Limb (tissue), 2 donors: ENCODE measurements at regions not wholly inside any gene's neighbourhood (a gene's known extent, or its start where the extent isn't known, plus 50 kb on each side); places are given as distances from the start of the nearest gene placed in this dataset.
A peak's percentile ranks its signal among the peaks of the same experiment; 100 is the strongest.

Source experiments
- DNase-seq, 2 donors: peaks; one replicate each; pipeline ENCODE4 v3.0.0-alpha.2; 2016; ENCODE audit errors: extremely low spot score in 2 of 2

- no peak for DNase-seq
These were observed 52.8 kb upstream of the FBXL7 start for GRCh38 chr5:15447209-15447608.

DNA sequence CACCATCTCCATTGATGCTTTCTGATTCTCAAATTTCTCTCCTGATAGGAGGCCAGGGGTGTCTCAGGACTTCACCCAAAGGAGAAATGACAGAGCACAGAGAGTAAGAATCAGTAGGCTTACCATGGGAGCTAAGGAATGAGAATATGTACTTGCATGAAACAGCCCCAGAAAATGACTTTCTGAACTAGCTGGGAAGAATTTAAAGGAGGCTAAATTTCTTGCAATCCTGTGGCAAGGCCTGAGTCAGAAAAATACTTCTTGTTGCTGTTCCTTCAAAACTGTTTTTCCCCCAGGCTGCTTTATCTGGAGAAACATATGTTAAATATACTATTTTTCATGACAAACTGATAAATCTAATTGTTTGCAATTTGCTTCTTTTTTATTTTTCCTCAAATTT, 53.4 kb upstream of the FBXL7 start:
- DNase-seq = no peak

GRCh38 chr5:15442193-15442570, 57.8 kb upstream of the FBXL7 start:
- no peak for DNase-seq

DNA sequence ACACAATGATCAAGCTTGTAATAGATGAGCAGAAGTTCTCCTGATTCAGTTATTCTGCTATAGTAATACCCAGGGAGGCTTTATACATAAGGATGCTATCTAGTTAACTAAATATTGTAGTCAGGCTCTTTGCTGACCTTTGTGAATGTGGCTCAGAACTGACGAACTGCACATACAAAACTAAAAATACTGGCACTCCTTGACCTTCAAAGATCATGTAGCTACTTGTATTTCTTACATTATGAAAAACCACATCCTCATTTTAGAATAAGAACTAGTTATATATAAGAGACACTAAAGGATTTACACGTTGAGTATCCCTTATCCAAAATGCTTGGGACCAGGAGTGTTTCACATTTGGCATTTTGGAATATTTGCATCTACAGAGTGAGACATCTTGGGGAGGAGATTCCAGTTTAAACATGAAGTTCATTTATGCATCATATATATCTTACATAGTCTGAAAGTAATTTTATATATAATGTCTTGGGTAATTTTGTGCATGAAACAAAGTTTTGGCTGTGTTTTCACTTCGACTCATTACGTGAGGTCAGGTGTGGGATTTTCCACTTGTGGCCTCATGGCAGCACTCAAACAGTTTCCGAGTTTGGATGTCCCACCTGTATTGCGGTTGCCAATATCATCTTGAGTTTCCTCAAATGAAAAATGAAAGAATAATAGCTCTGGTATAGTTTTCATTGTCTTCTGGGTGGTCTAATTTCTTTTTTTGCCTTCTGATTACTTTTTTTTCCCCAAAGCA, 58.4 kb upstream of the FBXL7 start:
- DNase-seq = no peak

GRCh38 chr5:15440434-15440833, 59.5 kb upstream of the FBXL7 start:
- no peak for DNase-seq

- no peak for DNase-seq
These were observed 60.2 kb upstream of the FBXL7 start for GRCh38 chr5:15439801-15440200.

GRCh38 chr5:15433709-15434108, 66.3 kb upstream of the FBXL7 start:
- no peak for DNase-seq

DNA sequence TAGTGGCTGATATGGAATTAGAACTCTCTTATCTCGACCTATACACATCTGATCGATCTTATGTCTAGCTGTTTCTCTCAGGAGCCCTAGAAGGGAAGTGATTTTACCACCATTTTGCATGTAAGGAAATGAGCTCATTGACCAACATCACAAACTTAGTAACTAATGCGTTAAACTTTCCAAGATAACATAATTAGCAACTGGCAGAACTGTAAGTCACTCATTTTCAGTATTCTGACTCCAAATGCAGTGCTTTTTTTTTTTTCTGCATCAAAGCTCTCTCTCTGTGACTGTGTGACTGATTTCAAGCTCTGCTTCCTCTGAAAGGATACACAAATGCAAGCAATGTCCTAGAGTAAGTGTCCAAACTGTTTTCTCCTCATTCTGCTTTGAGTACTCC, 68.1 kb upstream of the FBXL7 start:
- no peak for DNase-seq

- DNase-seq = peak in 1 of 2 donors; percentile 58
These were observed 74.2 kb upstream of the FBXL7 start for GRCh38 chr5:15425766-15426165.

DNA sequence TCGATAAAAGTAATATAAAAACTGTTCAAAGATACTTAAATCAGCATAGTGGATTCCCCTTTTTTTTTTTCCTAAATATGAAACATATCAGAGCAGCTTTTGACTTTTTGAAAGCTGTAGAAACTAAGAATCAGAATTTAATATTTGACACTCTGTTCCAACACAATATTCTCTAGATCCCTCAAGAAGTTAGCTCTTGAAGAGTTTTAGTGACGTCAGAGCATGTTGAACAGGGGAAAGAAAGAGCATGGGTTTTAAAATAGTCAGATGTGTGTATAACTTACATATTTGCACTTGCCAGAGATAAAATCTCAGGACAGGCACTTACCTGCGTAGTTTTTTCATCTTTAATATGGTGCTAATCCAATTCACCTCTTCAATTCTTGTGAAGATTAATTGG, 75.2 kb upstream of the FBXL7 start:
- DNase-seq = no peak

GRCh38 chr5:15421921-15422412, 78.0 kb upstream of the FBXL7 start:
- DNase-seq = peak in 1 of 2 donors; percentile 24

- DNase-seq = no peak
These were observed 78.6 kb upstream of the FBXL7 start for GRCh38 chr5:15421381-15421780.

DNA sequence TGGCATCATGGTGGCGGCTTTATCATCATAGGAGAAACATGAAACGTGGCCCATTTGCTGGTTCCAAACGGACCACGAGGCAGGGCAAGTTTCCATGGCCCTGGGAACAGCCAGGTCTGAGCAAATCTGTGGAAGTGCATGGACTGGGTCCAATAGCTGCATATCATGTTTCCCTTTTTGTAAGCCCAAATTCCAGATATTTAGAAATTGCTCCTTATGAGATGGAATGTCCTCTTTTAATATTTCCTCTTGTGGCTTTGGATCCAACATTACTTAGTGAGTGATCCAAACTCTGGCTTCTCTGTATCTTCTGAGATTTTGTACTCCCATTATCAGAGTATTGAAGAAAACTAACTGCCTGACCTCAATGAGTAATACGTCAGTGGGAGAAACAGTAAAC, 79.8 kb upstream of the FBXL7 start:
- no peak for DNase-seq

GRCh38 chr5:15417156-15417555, 82.8 kb upstream of the FBXL7 start:
- no peak for DNase-seq

DNA sequence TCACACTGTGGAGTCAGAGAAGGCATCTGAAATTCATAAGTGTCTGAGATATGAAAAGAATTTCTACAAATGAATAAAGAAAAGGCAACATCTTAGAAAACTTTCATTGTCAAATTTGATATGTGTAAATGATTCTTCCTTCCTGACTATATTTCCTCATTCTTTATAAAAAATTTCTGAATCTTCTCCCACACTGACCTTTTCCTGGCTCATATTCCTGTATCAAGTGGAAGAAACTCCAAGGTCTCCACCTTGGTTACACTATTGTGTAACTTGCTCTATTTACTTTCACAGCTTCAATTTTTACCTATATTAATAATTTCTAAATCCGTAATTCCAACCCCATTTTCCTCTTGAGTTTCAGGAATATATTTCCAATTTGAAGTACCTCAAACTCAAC, 93.5 kb upstream of the FBXL7 start:
- DNase-seq = no peak

DNA sequence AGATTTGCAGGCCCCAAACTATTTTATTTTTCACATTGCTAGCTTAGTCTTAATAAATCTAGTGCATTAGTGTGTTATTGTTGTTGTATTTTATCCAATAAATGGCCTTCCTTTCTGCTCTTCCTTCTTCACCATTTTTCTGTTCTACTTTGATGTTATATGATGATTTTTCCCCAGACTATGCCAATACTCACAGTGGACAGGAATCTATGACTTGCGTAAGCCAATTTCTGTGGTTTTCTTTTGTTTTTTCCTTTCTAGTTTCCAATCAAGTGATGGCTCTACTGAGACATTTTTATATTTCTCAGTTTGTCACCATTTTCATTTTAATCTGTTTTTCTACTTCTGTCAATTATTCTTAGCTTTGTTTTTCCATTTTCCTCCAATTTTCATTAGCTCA, 106.8 kb upstream of the FBXL7 start:
- no peak for DNase-seq

GRCh38 chr5:15391704-15392397, 108.1 kb upstream of the FBXL7 start:
- no peak for DNase-seq

DNA sequence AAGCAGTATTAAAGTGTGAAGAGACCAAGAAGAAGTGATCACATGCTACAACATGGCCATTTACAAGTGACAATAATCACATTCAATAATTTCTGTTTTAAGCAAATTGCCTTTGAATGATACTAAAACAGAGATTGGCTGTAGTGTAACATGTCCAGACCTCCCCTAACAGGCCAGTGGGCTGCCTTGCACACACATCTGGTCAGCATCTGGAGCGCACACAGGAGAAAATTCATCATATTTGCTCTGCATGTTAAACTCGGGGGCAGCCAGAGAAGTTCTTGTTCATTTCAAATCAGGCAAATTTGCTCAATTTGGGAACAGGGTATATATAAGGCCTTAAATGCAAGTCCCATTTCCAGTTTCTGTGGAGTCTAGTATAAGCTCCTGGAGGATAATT, 111.1 kb upstream of the FBXL7 start:
- DNase-seq = peak in 1 of 2 donors; percentile 37

GRCh38 chr5:15387931-15388524, 112.0 kb upstream of the FBXL7 start:
- no peak for DNase-seq

DNA sequence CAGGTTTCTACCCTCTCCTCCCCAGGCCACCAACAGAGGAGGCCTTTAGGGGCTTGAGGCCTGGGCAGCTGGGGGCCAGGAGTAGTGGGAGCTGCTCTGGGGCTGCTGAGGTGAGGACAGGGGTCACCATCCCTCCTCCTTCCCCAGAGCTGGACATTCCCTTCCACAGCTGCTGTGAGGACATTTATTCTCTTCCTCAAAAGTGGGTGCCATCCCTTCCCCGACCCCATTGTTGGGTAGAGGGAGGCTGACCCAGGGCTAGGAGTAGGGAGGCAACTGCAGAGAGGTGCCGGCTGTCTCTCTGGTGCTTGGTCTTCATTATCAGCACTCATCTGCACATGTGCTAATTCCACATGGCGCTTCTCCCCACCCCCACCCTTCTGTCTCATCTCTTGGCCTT, 113.9 kb upstream of the FBXL7 start:
- no peak for DNase-seq

DNA sequence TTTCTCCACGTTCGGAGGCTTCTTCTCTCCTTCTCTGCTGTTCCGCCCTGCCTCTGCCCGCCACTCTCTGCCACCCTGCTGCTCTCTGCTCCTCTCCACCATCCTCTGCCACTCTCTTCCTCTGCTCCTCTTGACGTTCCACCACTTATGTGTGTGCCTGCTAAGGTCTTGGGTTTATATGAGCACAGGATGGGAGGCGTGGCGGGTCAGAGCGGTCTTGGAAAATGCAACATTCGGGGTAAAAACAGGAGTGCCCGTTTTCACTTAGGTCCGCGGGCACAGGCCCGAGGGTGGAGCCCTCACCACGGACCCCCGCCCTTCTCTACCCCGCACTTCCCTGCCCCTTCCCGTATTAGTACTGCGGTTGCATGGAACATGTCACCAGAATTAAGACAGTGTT, 114.4 kb upstream of the FBXL7 start:
- DNase-seq = no peak

- no peak for DNase-seq
These were observed 114.9 kb upstream of the FBXL7 start for GRCh38 chr5:15385037-15385436.

- DNase-seq = no peak
These were observed 115.4 kb upstream of the FBXL7 start for GRCh38 chr5:15384581-15384980.
